ENCODE measurements at regions not wholly inside any gene's neighbourhood (a gene's known extent, or its start where the extent isn't known, plus 50 kb on each side); places are given as distances from the start of the nearest gene placed in this dataset.
"Not testable (repeated sequence)": the region's sequence is repeated elsewhere in the genome, so short reads cannot be mapped to it uniquely, and the experiment has no call there.

- DNase-seq = no peak
Measured at GRCh38 chr9:34907044-34907443, 51.0 kb upstream of the PHF24 start.

GRCh38 chr9:34899535-34900158 lies 58.4 kb upstream of the PHF24 start:
- DNase-seq = peak; percentile 81

GRCh38 chr9:34898846-34899245 lies 59.2 kb upstream of the PHF24 start:
- DNase-seq = no peak

- no peak for DNase-seq
Measured at GRCh38 chr9:34896112-34896511, 62.0 kb upstream of the PHF24 start.

- DNase-seq = no peak
Measured at GRCh38 chr9:34892886-34893285, 65.2 kb upstream of the PHF24 start.

GRCh38 chr9:34891386-34891785 lies 66.7 kb upstream of the PHF24 start:
- no peak for DNase-seq

GRCh38 chr9:34887841-34888240 lies 70.2 kb upstream of the PHF24 start:
- no peak for DNase-seq

GRCh38 chr9:34884747-34885189 lies 73.3 kb upstream of the PHF24 start:
- DNase-seq = no peak

GRCh38 chr9:34876096-34876495 lies 82.0 kb upstream of the PHF24 start:
- DNase-seq = no peak

GRCh38 chr9:34869390-34869789 lies 88.7 kb upstream of the PHF24 start:
- DNase-seq = no peak

GRCh38 chr9:34866614-34867013 lies 91.5 kb upstream of the PHF24 start:
- no peak for DNase-seq

- no peak for DNase-seq
Measured at GRCh38 chr9:34863426-34863825, 94.7 kb upstream of the PHF24 start.

- no peak for DNase-seq
Measured at GRCh38 chr9:34862836-34863235, 95.2 kb upstream of the PHF24 start.

- DNase-seq = no peak
Measured at GRCh38 chr9:34862043-34862442, 96.0 kb upstream of the PHF24 start.

GRCh38 chr9:34855016-34855415 lies 103.1 kb upstream of the PHF24 start:
- not testable (repeated sequence) for DNase-seq

GRCh38 chr9:34830068-34830467 lies 120.1 kb upstream of the CCL21 start:
- DNase-seq = no peak

- DNase-seq = no peak
Measured at GRCh38 chr9:34826999-34827538, 117.1 kb upstream of the CCL21 start.

- DNase-seq = no peak
Measured at GRCh38 chr9:34825775-34826174, 115.8 kb upstream of the CCL21 start.

- DNase-seq = no peak
Measured at GRCh38 chr9:34823778-34824177, 113.8 kb upstream of the CCL21 start.

- no peak for DNase-seq
Measured at GRCh38 chr9:34810187-34810524, 100.2 kb upstream of the CCL21 start.

GRCh38 chr9:34809504-34810186 lies 99.7 kb upstream of the CCL21 start:
- DNase-seq = no peak

GRCh38 chr9:34802916-34803315 lies 93.0 kb upstream of the CCL21 start:
- no peak for DNase-seq

- DNase-seq = no peak
Measured at GRCh38 chr9:34797367-34797766, 87.4 kb upstream of the CCL21 start.

- no peak for DNase-seq
Measured at GRCh38 chr9:34796924-34797323, 87.0 kb upstream of the CCL21 start.

GRCh38 chr9:34793428-34793827 lies 83.5 kb upstream of the CCL21 start:
- no peak for DNase-seq
